ENCODE measurements at regions not wholly inside any gene's neighbourhood (a gene's known extent, or its start where the extent isn't known, plus 50 kb on each side); places are given as distances from the start of the nearest gene placed in this dataset.

DNA sequence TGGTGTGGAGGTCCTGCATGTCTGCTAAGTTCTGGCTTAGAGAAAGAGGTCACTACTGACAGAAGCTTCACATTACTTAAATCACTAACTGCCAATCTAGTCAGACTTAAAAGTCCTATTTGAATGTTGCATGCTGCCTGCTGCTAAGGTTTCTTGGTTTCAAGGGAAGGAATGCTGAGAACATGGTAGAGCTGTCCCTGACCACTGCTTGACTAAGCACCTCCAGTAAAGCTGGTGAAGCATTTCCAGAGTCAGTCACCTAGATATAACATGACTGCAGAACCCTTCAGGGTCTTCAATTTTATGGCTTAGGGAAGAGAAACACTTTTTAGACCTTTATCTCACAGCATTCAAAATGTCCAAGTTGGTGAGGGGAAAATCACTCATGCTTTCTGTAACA lies 2178.3 kb upstream of the PIK3C3 start:
- Histone ChIP-seq H3K4me2 (ENCODE audit: low read length) (no peak overlapping the region), H3K4me1 (ENCODE audit: insufficient read depth, low read length, poor library complexity, severe bottlenecking) (no peaks in the 10 kb centered on the region), H3K4me3 (ENCODE audit: low read depth, low read length, poor library complexity, severe bottlenecking) (no peak overlapping the region), H3K36me3 (ENCODE audit: insufficient read depth, low read length) (no peaks in the 10 kb centered on the region), H4K20me1 (ENCODE audit: insufficient read depth, low read length) (no peaks in the 10 kb centered on the region), H3K27ac (ENCODE audit: low read depth, low read length, poor library complexity, severe bottlenecking) (no peak overlapping the region), H3K9me2 (ENCODE audit: insufficient read depth, low read length) (no peaks in the 10 kb centered on the region), H3K9me3 (ENCODE audit: low read length) (no peaks in the 10 kb centered on the region), H2AFZ (ENCODE audit: low read length) (no peak overlapping the region), H3K79me2 (ENCODE audit: insufficient read depth, low read depth, low read length) (no peaks in the 10 kb centered on the region)
- intact Hi-C loops (cut with micrococcal nuclease; ENCODE audit: unreplicated experiment), result no loop called here
- no peak for DNase-seq (ENCODE audit: low spot score)
- ChIA-PET POLR2A (interaction anchor here (0.6 kb wide), 1 partner anchor 30 kb away, joined by 4 read pairs; no protein-coding TSS in a partner anchor), CTCF (ENCODE audit: unreplicated experiment) (no interaction called here)
- no peak for TF ChIP-seq EZH2phosphoT487 (IDR thresholded peaks at IDR 0.05; ENCODE audit: borderline replicate concordance, low read depth, low read length)
- TF ChIP-seq, protein P1, sequence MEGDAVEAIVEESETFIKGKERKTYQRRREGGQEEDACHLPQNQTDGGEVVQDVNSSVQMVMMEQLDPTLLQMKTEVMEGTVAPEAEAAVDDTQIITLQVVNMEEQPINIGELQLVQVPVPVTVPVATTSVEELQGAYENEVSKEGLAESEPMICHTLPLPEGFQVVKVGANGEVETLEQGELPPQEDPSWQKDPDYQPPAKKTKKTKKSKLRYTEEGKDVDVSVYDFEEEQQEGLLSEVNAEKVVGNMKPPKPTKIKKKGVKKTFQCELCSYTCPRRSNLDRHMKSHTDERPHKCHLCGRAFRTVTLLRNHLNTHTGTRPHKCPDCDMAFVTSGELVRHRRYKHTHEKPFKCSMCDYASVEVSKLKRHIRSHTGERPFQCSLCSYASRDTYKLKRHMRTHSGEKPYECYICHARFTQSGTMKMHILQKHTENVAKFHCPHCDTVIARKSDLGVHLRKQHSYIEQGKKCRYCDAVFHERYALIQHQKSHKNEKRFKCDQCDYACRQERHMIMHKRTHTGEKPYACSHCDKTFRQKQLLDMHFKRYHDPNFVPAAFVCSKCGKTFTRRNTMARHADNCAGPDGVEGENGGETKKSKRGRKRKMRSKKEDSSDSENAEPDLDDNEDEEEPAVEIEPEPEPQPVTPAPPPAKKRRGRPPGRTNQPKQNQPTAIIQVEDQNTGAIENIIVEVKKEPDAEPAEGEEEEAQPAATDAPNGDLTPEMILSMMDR (conservative IDR thresholded peaks at IDR 0.05; ENCODE audit: low read length), result no peak
- BruUV-seq (replicated peaks), result no TSS peak

DNA sequence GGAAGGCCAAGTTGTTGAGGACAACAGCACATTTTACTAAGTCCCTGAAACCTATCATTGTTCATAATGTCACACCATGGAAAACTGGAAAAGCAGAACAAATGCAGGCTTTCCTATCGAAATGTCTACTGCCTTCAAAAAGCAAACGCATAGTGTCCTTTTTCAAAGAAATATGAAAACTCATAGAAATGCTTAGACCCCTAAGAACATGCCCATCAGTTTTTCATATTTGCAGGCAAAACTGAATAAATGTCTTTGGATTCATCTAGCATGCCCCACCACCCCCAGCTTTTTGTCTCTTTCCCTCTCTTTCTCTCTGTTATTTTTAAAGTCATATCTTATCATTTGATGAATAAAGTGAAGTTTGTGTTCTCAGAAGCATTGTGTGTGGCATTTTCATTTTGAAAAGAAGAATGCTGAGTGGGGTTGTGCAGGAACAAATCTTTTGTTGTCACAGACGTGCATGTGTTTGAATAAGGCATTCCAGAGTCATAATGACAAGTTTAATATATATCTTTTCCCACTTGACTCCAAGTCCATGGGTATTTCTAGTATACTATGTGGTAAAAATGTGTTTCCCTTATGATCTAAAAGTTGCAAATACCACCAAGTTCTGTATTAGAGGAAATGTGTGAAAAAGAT lies 2180.0 kb upstream of the PIK3C3 start:
- TF ChIP-seq EZH2phosphoT487 (IDR thresholded peaks at IDR 0.05; ENCODE audit: borderline replicate concordance, low read depth, low read length), result no peak
- TF ChIP-seq, protein P1 (conservative IDR thresholded peaks at IDR 0.05; ENCODE audit: low read length), result no peak
- no peaks in the 10 kb centered on the region for H4K20me1 ChIP-seq (ENCODE audit: insufficient read depth, low read length)

DNA sequence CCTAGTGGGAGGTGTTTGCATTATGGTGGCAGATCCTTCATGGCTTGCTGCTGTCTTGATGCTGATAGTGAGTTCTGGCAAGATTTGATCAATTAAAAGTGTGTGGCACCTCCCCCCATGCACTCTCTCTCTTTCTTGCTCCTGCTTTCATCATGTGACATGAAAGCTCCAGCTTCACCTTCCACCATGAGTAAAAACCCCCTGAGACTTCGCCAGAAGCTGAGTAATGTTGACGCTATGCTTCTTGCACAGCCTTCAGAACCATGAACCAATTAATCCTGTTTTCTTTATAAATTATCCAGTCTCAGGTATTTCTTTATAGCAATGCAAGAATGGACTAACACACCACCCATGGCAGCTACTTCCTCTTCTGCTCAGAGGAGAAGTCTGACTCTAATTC lies 2181.4 kb upstream of the PIK3C3 start:
- Histone ChIP-seq H4K20me1 (ENCODE audit: insufficient read depth, low read length) (no peaks in the 10 kb centered on the region), H3K4me2 (ENCODE audit: low read length) (no peak overlapping the region), H3K9me3 (ENCODE audit: low read length) (no peaks in the 10 kb centered on the region), H3K4me1 (ENCODE audit: insufficient read depth, low read length, poor library complexity, severe bottlenecking) (no peaks in the 10 kb centered on the region), H2AFZ (ENCODE audit: low read length) (no peak overlapping the region), H3K27ac (ENCODE audit: low read depth, low read length, poor library complexity, severe bottlenecking) (no peak overlapping the region), H3K4me3 (ENCODE audit: low read depth, low read length, poor library complexity, severe bottlenecking) (no peak overlapping the region), H3K79me2 (ENCODE audit: insufficient read depth, low read depth, low read length) (no peaks in the 10 kb centered on the region), H3K36me3 (ENCODE audit: insufficient read depth, low read length) (no peaks in the 10 kb centered on the region), H3K9me2 (ENCODE audit: insufficient read depth, low read length) (no peaks in the 10 kb centered on the region)
- POLR2A ChIA-PET, result no interaction called here
- CTCF ChIA-PET (ENCODE audit: unreplicated experiment), result no interaction called here
- intact Hi-C loops (cut with micrococcal nuclease; ENCODE audit: unreplicated experiment), result no loop called here
- DNase-seq (ENCODE audit: low spot score), result no peak
- BruUV-seq (replicated peaks), result no TSS peak
- TF ChIP-seq EZH2phosphoT487 (IDR thresholded peaks at IDR 0.05; ENCODE audit: borderline replicate concordance, low read depth, low read length), result no peak
- TF ChIP-seq, protein P1 (conservative IDR thresholded peaks at IDR 0.05; ENCODE audit: low read length), result no peak

More for the DNA sequence above, 2180.0 kb upstream of the PIK3C3 start:
- Histone ChIP-seq H3K4me3 (ENCODE audit: low read depth, low read length, poor library complexity, severe bottlenecking) (no peak overlapping the region), H3K27ac (ENCODE audit: low read depth, low read length, poor library complexity, severe bottlenecking) (no peak overlapping the region), H3K9me2 (ENCODE audit: insufficient read depth, low read length) (no peaks in the 10 kb centered on the region), H3K36me3 (ENCODE audit: insufficient read depth, low read length) (no peaks in the 10 kb centered on the region), H3K4me1 (ENCODE audit: insufficient read depth, low read length, poor library complexity, severe bottlenecking) (no peaks in the 10 kb centered on the region), H3K4me2 (ENCODE audit: low read length) (no peak overlapping the region), H2AFZ (ENCODE audit: low read length) (no peak overlapping the region), H3K9me3 (ENCODE audit: low read length) (no peaks in the 10 kb centered on the region), H3K79me2 (ENCODE audit: insufficient read depth, low read depth, low read length) (no peaks in the 10 kb centered on the region)
- intact Hi-C loops (cut with micrococcal nuclease; ENCODE audit: unreplicated experiment), result no loop called here
- no peak for DNase-seq (ENCODE audit: low spot score)
- POLR2A ChIA-PET, result no interaction called here
- CTCF ChIA-PET (ENCODE audit: unreplicated experiment), result no interaction called here
- no TSS peak for BruUV-seq (replicated peaks)
